KMS-11 (cell line): ENCODE measurements at regions not wholly inside any gene's neighbourhood (a gene's known extent, or its start where the extent isn't known, plus 50 kb on each side); places are given as distances from the start of the nearest gene placed in this dataset.

Experiments
- H2AFZ ChIP-seq: fragments of 200-600 bp; sonication (generic); 2 replicates; pipeline ENCODE4 v1.6.1; 2016; ENCODE audit warnings: antibody characterized with exemption, mixed run types, low read depth
- H3K27ac ChIP-seq: fragments of 200-600 bp; sonication (generic); 2 replicates; pipeline ENCODE4 v1.6.1; 2016; ENCODE audit warnings: mild to moderate bottlenecking, mixed run types
- H3K27me3 ChIP-seq: fragments of 200-600 bp; sonication (generic); 2 replicates; pipeline ENCODE4 v1.6.1; 2017; ENCODE audit warnings: mild to moderate bottlenecking, low read depth, mixed run types, moderate library complexity; ENCODE audit not compliant: insufficient read depth
- H3K36me3 ChIP-seq: fragments of 200-600 bp; sonication (generic); 2 replicates; pipeline ENCODE4 v1.6.1; 2017; ENCODE audit warnings: mild to moderate bottlenecking, mixed run types; ENCODE audit not compliant: insufficient read depth
- H3K4me1 ChIP-seq: fragments of 200-600 bp; sonication (generic); 2 replicates; pipeline ENCODE4 v1.6.1; 2016; ENCODE audit warnings: mild to moderate bottlenecking, low read depth, mixed run types; ENCODE audit not compliant: poor library complexity, severe bottlenecking
- H3K4me2 ChIP-seq: fragments of 200-600 bp; sonication (generic); 2 replicates; pipeline ENCODE4 v1.7.0; 2016; ENCODE audit warnings: mild to moderate bottlenecking, mixed run types
- H3K4me3 ChIP-seq: fragments of 200-600 bp; sonication (generic); IDR thresholded peaks from 2 replicates; pipeline ENCODE4 v1.6.1; 2017; ENCODE audit warnings: low read depth, low read length, mixed read lengths; ENCODE audit not compliant: insufficient read depth
- H3K79me2 ChIP-seq: fragments of 200-600 bp; sonication (generic); 2 replicates; pipeline ENCODE4 v1.6.1; 2016; ENCODE audit warnings: low read depth, mixed run types; ENCODE audit not compliant: insufficient read depth
- H3K9ac ChIP-seq: fragments of 200-600 bp; sonication (generic); 2 replicates; pipeline ENCODE4 v1.6.1; 2016; ENCODE audit warnings: mild to moderate bottlenecking, mixed run types
- H4K20me1 ChIP-seq: fragments of 200-600 bp; sonication (generic); 2 replicates; pipeline ENCODE4 v1.6.1; 2016; ENCODE audit warnings: mild to moderate bottlenecking, mixed run types; ENCODE audit not compliant: insufficient read depth
- CTCF ChIP-seq: fragments of 200-600 bp; sonication (generic); conservative IDR thresholded peaks from 2 replicates; pipeline ENCODE4 v1.6.1; 2017; ENCODE audit warnings: low read depth, mild to moderate bottlenecking, antibody characterized with exemption, low read length, moderate library complexity, mixed read lengths

GRCh38 chr6:33912195-33912594 lies 108.4 kb upstream of the MLN start:
- Histone ChIP-seq H3K79me2 (no peaks in the 10 kb centered on the region), H4K20me1 (no peaks in the 10 kb centered on the region), H3K27me3 (peaks cover 90% of the 10 kb centered on the region), H3K4me1 (no peaks in the 10 kb centered on the region), H3K27ac (no peak overlapping the region), H3K36me3 (no peaks in the 10 kb centered on the region), H3K4me3 (no peak overlapping the region), H3K4me2 (no peak overlapping the region), H3K9ac (no peak overlapping the region), H2AFZ (no peak overlapping the region)
- no peak for TF ChIP-seq CTCF

- Histone ChIP-seq H3K27ac (no peak overlapping the region), H2AFZ (no peak overlapping the region), H3K4me2 (no peak overlapping the region), H3K4me3 (no peak overlapping the region), H3K9ac (no peak overlapping the region), H3K4me1 (no peaks in the 10 kb centered on the region), H3K27me3 (peaks cover 93% of the 10 kb centered on the region), H3K36me3 (no peaks in the 10 kb centered on the region), H4K20me1 (no peaks in the 10 kb centered on the region), H3K79me2 (no peaks in the 10 kb centered on the region)
- TF ChIP-seq CTCF, result no peak
These were observed 107.7 kb upstream of the MLN start for GRCh38 chr6:33911488-33911887.

GRCh38 chr6:33910594-33910993 lies 106.8 kb upstream of the MLN start:
- TF ChIP-seq CTCF, result no peak
- peaks cover 94% of the 10 kb centered on the region for H3K27me3 ChIP-seq
- no peak overlapping the region for H2AFZ ChIP-seq
- no peak overlapping the region for H3K9ac ChIP-seq
- H3K4me1 ChIP-seq, result no peaks in the 10 kb centered on the region
- no peaks in the 10 kb centered on the region for H4K20me1 ChIP-seq
- H3K4me2 ChIP-seq, result no peak overlapping the region
- no peaks in the 10 kb centered on the region for H3K79me2 ChIP-seq
- no peak overlapping the region for H3K27ac ChIP-seq
- no peak overlapping the region for H3K4me3 ChIP-seq
- no peaks in the 10 kb centered on the region for H3K36me3 ChIP-seq

- Histone ChIP-seq H4K20me1 (no peaks in the 10 kb centered on the region), H3K36me3 (no peaks in the 10 kb centered on the region), H3K27ac (no peak overlapping the region), H3K4me2 (no peak overlapping the region), H2AFZ (no peak overlapping the region), H3K4me3 (no peak overlapping the region), H3K9ac (no peak overlapping the region), H3K27me3 (peaks cover 93% of the 10 kb centered on the region), H3K4me1 (no peaks in the 10 kb centered on the region), H3K79me2 (no peaks in the 10 kb centered on the region)
- no peak for TF ChIP-seq CTCF
These were observed 105.9 kb upstream of the MLN start for GRCh38 chr6:33909737-33910136.

- Histone ChIP-seq H3K79me2 (no peaks in the 10 kb centered on the region), H3K27ac (no peak overlapping the region), H4K20me1 (no peaks in the 10 kb centered on the region), H3K27me3 (peaks cover 90% of the 10 kb centered on the region), H3K9ac (no peak overlapping the region), H3K4me3 (no peak overlapping the region), H3K4me2 (no peak overlapping the region), H2AFZ (no peak overlapping the region), H3K4me1 (no peaks in the 10 kb centered on the region), H3K36me3 (no peaks in the 10 kb centered on the region)
- TF ChIP-seq CTCF, result no peak
These were observed 104.2 kb upstream of the MLN start for GRCh38 chr6:33908025-33908424.
